GM12878 (cell line): ENCODE measurements at regions not wholly inside any gene's neighbourhood (a gene's known extent, or its start where the extent isn't known, plus 50 kb on each side); places are given as distances from the start of the nearest gene placed in this dataset.

Experiments
- EP300 ChIP-seq, 2 experiments: fragments of 150-350 bp in 1 of 2; IDR thresholded peaks; 2 replicates each; pipeline ENCODE4 v1.6.1; 2011 to 2012; ENCODE audit warnings: low read depth in 2 of 2, low read length in 2 of 2, borderline replicate concordance in 1 of 2, improper control_type of control experiment in 1 of 2, inconsistent platforms in 1 of 2; ENCODE audit not compliant: control insufficient read depth in 1 of 2
- GABPA ChIP-seq: IDR thresholded peaks from 2 replicates; pipeline ENCODE4 v1.6.1; 2014; ENCODE audit warnings: antibody characterized with exemption, low read depth, mild to moderate bottlenecking, inconsistent platforms
- GATAD2B ChIP-seq: fragments of 450-650 bp; conservative IDR thresholded peaks from 2 replicates; pipeline ENCODE4 v1.6.1; 2017; ENCODE audit warnings: low read depth, mild to moderate bottlenecking, moderate library complexity
- JUNB ChIP-seq: IDR thresholded peaks from 2 replicates; pipeline ENCODE4 v1.6.1; 2016; ENCODE audit warnings: antibody characterized with exemption, mild to moderate bottlenecking
- MEF2A ChIP-seq: IDR thresholded peaks from 2 replicates; pipeline ENCODE4 v1.6.1; 2011; ENCODE audit warnings: low read depth, mild to moderate bottlenecking, low read length, moderate library complexity; ENCODE audit not compliant: insufficient read depth
- RB1 ChIP-seq: fragments of 450-650 bp; formaldehyde crosslinking; IDR thresholded peaks from 2 replicates; pipeline ENCODE4 v1.6.1; 2017; ENCODE audit warnings: mild to moderate bottlenecking, borderline replicate concordance
- SREBF1 ChIP-seq: IDR thresholded peaks from 2 replicates; pipeline ENCODE4 v1.6.1; 2012; ENCODE audit warnings: mild to moderate bottlenecking, low read length
- TAF1 ChIP-seq: IDR thresholded peaks from 2 replicates; pipeline ENCODE4 v1.6.1; 2011; ENCODE audit warnings: mild to moderate bottlenecking, low read depth, low read length, borderline replicate concordance
- YY1 ChIP-seq: IDR thresholded peaks from 2 replicates; pipeline ENCODE4 v1.6.1; 2011; ENCODE audit warnings: low read depth, mild to moderate bottlenecking, low read length
- ZNF274 ChIP-seq: IDR thresholded peaks from one replicate; pipeline ENCODE4 v1.8.0; 2011; ENCODE audit not compliant: insufficient read length, insufficient read depth
- TF ChIP-seq, protein P1 (sequence below), 3 experiments: IDR thresholded peaks in 2 of 3; conservative IDR thresholded peaks in 1 of 3; 2 replicates each; pipeline ENCODE4 v1.5.1; 2011; ENCODE audit warnings: low read depth in 3 of 3, low read length in 3 of 3, mild to moderate bottlenecking in 3 of 3, control low read depth in 2 of 3, moderate library complexity in 2 of 3, inconsistent platforms in 1 of 3, mixed read lengths in 1 of 3; ENCODE audit not compliant: control insufficient read depth in 2 of 3, insufficient read depth in 1 of 3; ENCODE audit errors: extremely low read depth in 1 of 3
- TF ChIP-seq, protein P2 (sequence below): fragments of 450-650 bp; IDR thresholded peaks from 2 replicates; pipeline ENCODE4 v1.6.1; 2016; ENCODE audit warnings: mild to moderate bottlenecking
- TF ChIP-seq, protein P3 (sequence below): IDR thresholded peaks from 2 replicates; pipeline ENCODE4 v1.6.1; 2012; ENCODE audit warnings: mild to moderate bottlenecking, low read depth, low read length

DNA sequence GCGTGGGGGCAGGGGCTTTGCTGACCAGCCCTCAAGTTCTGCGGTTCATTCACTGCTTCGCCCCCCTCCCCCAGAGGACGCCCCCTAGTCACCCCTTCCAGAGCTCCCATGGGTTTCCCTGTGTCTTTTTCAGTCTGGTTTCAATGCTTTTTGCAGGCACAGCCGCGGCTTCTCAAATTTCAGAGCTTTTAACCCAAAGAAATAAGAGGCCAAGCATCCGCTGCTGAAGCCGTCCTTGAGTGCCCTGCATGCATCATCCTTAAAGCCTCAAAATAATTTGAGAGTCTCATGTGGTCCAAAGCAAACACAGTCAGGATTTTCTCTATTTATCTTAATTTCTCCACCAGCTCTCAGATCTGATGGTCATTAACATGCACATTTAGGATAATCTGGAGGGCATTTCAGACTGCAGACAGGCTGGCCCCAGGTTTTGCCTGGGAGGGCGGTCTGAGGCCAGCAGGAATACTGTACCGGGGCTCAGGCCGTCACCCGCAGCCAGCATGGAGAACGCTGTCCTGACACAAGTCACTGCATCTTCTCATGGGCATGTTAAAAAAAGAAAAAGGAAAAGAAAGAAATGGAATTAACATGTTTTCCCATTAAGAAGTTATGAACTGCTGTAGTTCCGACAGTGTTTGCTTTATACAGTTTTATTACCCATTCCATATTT lies 420.8 kb upstream of the IRX4 start:
- TF ChIP-seq, protein P1, sequence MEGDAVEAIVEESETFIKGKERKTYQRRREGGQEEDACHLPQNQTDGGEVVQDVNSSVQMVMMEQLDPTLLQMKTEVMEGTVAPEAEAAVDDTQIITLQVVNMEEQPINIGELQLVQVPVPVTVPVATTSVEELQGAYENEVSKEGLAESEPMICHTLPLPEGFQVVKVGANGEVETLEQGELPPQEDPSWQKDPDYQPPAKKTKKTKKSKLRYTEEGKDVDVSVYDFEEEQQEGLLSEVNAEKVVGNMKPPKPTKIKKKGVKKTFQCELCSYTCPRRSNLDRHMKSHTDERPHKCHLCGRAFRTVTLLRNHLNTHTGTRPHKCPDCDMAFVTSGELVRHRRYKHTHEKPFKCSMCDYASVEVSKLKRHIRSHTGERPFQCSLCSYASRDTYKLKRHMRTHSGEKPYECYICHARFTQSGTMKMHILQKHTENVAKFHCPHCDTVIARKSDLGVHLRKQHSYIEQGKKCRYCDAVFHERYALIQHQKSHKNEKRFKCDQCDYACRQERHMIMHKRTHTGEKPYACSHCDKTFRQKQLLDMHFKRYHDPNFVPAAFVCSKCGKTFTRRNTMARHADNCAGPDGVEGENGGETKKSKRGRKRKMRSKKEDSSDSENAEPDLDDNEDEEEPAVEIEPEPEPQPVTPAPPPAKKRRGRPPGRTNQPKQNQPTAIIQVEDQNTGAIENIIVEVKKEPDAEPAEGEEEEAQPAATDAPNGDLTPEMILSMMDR (IDR thresholded peaks at IDR 0.05 in 2 of 3, conservative IDR thresholded peaks at IDR 0.05 in 1 of 3; ENCODE audit: control insufficient read depth in 2 of 3, extremely low read depth in 1 of 3, insufficient read depth in 1 of 3, low read depth in 3 of 3, low read length in 3 of 3) = no peak
- no peak for TF ChIP-seq SREBF1
- TF ChIP-seq, protein P2, sequence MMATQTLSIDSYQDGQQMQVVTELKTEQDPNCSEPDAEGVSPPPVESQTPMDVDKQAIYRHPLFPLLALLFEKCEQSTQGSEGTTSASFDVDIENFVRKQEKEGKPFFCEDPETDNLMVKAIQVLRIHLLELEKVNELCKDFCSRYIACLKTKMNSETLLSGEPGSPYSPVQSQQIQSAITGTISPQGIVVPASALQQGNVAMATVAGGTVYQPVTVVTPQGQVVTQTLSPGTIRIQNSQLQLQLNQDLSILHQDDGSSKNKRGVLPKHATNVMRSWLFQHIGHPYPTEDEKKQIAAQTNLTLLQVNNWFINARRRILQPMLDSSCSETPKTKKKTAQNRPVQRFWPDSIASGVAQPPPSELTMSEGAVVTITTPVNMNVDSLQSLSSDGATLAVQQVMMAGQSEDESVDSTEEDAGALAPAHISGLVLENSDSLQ = no peak
- TF ChIP-seq, protein P3, sequence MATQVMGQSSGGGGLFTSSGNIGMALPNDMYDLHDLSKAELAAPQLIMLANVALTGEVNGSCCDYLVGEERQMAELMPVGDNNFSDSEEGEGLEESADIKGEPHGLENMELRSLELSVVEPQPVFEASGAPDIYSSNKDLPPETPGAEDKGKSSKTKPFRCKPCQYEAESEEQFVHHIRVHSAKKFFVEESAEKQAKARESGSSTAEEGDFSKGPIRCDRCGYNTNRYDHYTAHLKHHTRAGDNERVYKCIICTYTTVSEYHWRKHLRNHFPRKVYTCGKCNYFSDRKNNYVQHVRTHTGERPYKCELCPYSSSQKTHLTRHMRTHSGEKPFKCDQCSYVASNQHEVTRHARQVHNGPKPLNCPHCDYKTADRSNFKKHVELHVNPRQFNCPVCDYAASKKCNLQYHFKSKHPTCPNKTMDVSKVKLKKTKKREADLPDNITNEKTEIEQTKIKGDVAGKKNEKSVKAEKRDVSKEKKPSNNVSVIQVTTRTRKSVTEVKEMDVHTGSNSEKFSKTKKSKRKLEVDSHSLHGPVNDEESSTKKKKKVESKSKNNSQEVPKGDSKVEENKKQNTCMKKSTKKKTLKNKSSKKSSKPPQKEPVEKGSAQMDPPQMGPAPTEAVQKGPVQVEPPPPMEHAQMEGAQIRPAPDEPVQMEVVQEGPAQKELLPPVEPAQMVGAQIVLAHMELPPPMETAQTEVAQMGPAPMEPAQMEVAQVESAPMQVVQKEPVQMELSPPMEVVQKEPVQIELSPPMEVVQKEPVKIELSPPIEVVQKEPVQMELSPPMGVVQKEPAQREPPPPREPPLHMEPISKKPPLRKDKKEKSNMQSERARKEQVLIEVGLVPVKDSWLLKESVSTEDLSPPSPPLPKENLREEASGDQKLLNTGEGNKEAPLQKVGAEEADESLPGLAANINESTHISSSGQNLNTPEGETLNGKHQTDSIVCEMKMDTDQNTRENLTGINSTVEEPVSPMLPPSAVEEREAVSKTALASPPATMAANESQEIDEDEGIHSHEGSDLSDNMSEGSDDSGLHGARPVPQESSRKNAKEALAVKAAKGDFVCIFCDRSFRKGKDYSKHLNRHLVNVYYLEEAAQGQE = no peak
- no peak for TF ChIP-seq RB1
- no peak for TF ChIP-seq GABPA
- TF ChIP-seq TAF1 = no peak
- no peak for TF ChIP-seq ZNF274
- no peak for TF ChIP-seq YY1
- no peak for TF ChIP-seq MEF2A
- no peak for TF ChIP-seq GATAD2B
- no peak for TF ChIP-seq JUNB
- no peak for TF ChIP-seq EP300 (IDR thresholded peaks at IDR 0.05; ENCODE audit: borderline replicate concordance in 1 of 2, control insufficient read depth in 1 of 2, low read depth in 2 of 2, low read length in 2 of 2)
